ENCODE measurements at regions not wholly inside any gene's neighbourhood (a gene's known extent, or its start where the extent isn't known, plus 50 kb on each side); places are given as distances from the start of the nearest gene placed in this dataset.

- intact Hi-C loops (cut with micrococcal nuclease): no loop called here
- no peaks in the 10 kb centered on the region for H3K36me3 Mint-ChIP-seq (ENCODE audit: low read depth)
- H3K4me1 Mint-ChIP-seq (ENCODE audit: low read depth): no peaks in the 10 kb centered on the region
- H3K27me3 Mint-ChIP-seq: peaks cover 15% of the 10 kb centered on the region
- H3K27ac Mint-ChIP-seq: no peak overlapping the region
- peaks cover 9% of the 10 kb centered on the region for H3K9me3 Mint-ChIP-seq
- no peak overlapping the region for H3K4me3 Mint-ChIP-seq
These were observed 97.2 kb downstream of the TRIM36 start for GRCh38 chr5:115072266-115073064.

- Mint-ChIP-seq H3K36me3 (ENCODE audit: low read depth) (no peaks in the 10 kb centered on the region), H3K4me3 (no peak overlapping the region), H3K27me3 (peaks cover 15% of the 10 kb centered on the region), H3K27ac (no peak overlapping the region), H3K4me1 (ENCODE audit: low read depth) (no peaks in the 10 kb centered on the region), H3K9me3 (peaks cover 9% of the 10 kb centered on the region)
- intact Hi-C loops (cut with micrococcal nuclease): no loop called here
These were observed 99.0 kb downstream of the TRIM36 start for GRCh38 chr5:115070737-115071136.

- Mint-ChIP-seq H3K4me3 (no peak overlapping the region), H3K4me1 (ENCODE audit: low read depth) (no peaks in the 10 kb centered on the region), H3K36me3 (ENCODE audit: low read depth) (no peaks in the 10 kb centered on the region), H3K27ac (no peak overlapping the region), H3K9me3 (peaks cover 9% of the 10 kb centered on the region), H3K27me3 (peaks cover 15% of the 10 kb centered on the region)
- intact Hi-C loops (cut with micrococcal nuclease): loop anchor here (10.0 kb wide), 1 partner anchor 1455 kb away; no protein-coding TSS in a partner anchor
These were observed 100.4 kb downstream of the TRIM36 start for GRCh38 chr5:115069087-115069968.

GRCh38 chr5:115068239-115069086, 101.2 kb downstream of the TRIM36 start:
- H3K4me1 Mint-ChIP-seq (ENCODE audit: low read depth): no peaks in the 10 kb centered on the region
- H3K9me3 Mint-ChIP-seq: peaks cover 9% of the 10 kb centered on the region
- intact Hi-C loops (cut with micrococcal nuclease): loop anchor here (10.0 kb wide), 1 partner anchor 1454 kb away; no protein-coding TSS in a partner anchor
- H3K27ac Mint-ChIP-seq: no peak overlapping the region
- H3K36me3 Mint-ChIP-seq (ENCODE audit: low read depth): no peaks in the 10 kb centered on the region
- H3K27me3 Mint-ChIP-seq: peaks cover 8% of the 10 kb centered on the region
- H3K4me3 Mint-ChIP-seq: no peak overlapping the region

GRCh38 chr5:115064380-115064779, 105.3 kb downstream of the TRIM36 start:
- Mint-ChIP-seq H3K9me3 (peaks cover 9% of the 10 kb centered on the region), H3K27me3 (no peaks in the 10 kb centered on the region), H3K4me3 (no peak overlapping the region), H3K36me3 (ENCODE audit: low read depth) (no peaks in the 10 kb centered on the region), H3K27ac (no peak overlapping the region), H3K4me1 (ENCODE audit: low read depth) (no peaks in the 10 kb centered on the region)
- intact Hi-C loops (cut with micrococcal nuclease): loop anchor here (10.0 kb wide), 1 partner anchor 1450 kb away; no protein-coding TSS in a partner anchor

GRCh38 chr5:115054387-115054951, 115.2 kb downstream of the TRIM36 start:
- no peaks in the 10 kb centered on the region for H3K9me3 Mint-ChIP-seq

GRCh38 chr5:115052948-115053347, 116.8 kb downstream of the TRIM36 start:
- H3K4me3 Mint-ChIP-seq: no peak overlapping the region
- intact Hi-C loops (cut with micrococcal nuclease): no loop called here
- H3K4me1 Mint-ChIP-seq (ENCODE audit: low read depth): no peaks in the 10 kb centered on the region
- no peaks in the 10 kb centered on the region for H3K9me3 Mint-ChIP-seq
- no peaks in the 10 kb centered on the region for H3K36me3 Mint-ChIP-seq (ENCODE audit: low read depth)
- no peaks in the 10 kb centered on the region for H3K27me3 Mint-ChIP-seq
- no peak overlapping the region for H3K27ac Mint-ChIP-seq

More at GRCh38 chr5:115054387-115054951, 115.2 kb downstream of the TRIM36 start:
- Mint-ChIP-seq H3K4me1 (ENCODE audit: low read depth) (no peaks in the 10 kb centered on the region), H3K4me3 (no peak overlapping the region), H3K27ac (no peak overlapping the region), H3K36me3 (ENCODE audit: low read depth) (no peaks in the 10 kb centered on the region), H3K27me3 (no peaks in the 10 kb centered on the region)
- intact Hi-C loops (cut with micrococcal nuclease): no loop called here

GRCh38 chr5:115050866-115051265, 118.8 kb downstream of the TRIM36 start:
- H3K4me3 Mint-ChIP-seq: no peak overlapping the region
- H3K4me1 Mint-ChIP-seq (ENCODE audit: low read depth): no peaks in the 10 kb centered on the region
- no peaks in the 10 kb centered on the region for H3K9me3 Mint-ChIP-seq
- H3K27ac Mint-ChIP-seq: no peak overlapping the region
- intact Hi-C loops (cut with micrococcal nuclease): no loop called here
- no peaks in the 10 kb centered on the region for H3K36me3 Mint-ChIP-seq (ENCODE audit: low read depth)
- no peaks in the 10 kb centered on the region for H3K27me3 Mint-ChIP-seq

GRCh38 chr5:115033861-115034260, 135.8 kb downstream of the TRIM36 start:
- intact Hi-C loops (cut with micrococcal nuclease): loop anchor here (10.0 kb wide), 2 partner anchors 139 to 249 kb away; no protein-coding TSS in a partner anchor
- Mint-ChIP-seq H3K4me1 (ENCODE audit: low read depth) (no peaks in the 10 kb centered on the region), H3K27me3 (peaks cover 3% of the 10 kb centered on the region), H3K36me3 (ENCODE audit: low read depth) (no peaks in the 10 kb centered on the region), H3K27ac (no peak overlapping the region), H3K4me3 (no peak overlapping the region), H3K9me3 (peaks cover 26% of the 10 kb centered on the region)

- Mint-ChIP-seq H3K27ac (no peak overlapping the region), H3K36me3 (ENCODE audit: low read depth) (no peaks in the 10 kb centered on the region), H3K27me3 (peaks cover 3% of the 10 kb centered on the region), H3K4me3 (no peak overlapping the region), H3K4me1 (ENCODE audit: low read depth) (no peaks in the 10 kb centered on the region), H3K9me3 (no peaks in the 10 kb centered on the region)
- intact Hi-C loops (cut with micrococcal nuclease): no loop called here
These were observed 141.2 kb downstream of the TRIM36 start for GRCh38 chr5:115028557-115028956.

- intact Hi-C loops (cut with micrococcal nuclease): no loop called here
- Mint-ChIP-seq H3K36me3 (ENCODE audit: low read depth) (no peaks in the 10 kb centered on the region), H3K27ac (no peak overlapping the region), H3K4me1 (ENCODE audit: low read depth) (no peaks in the 10 kb centered on the region), H3K9me3 (peaks cover 9% of the 10 kb centered on the region), H3K27me3 (no peaks in the 10 kb centered on the region), H3K4me3 (no peak overlapping the region)
These were observed 144.8 kb downstream of the TRIM36 start for GRCh38 chr5:115024922-115025321.

- intact Hi-C loops (cut with micrococcal nuclease): no loop called here
- H3K4me3 Mint-ChIP-seq: no peak overlapping the region
- H3K27ac Mint-ChIP-seq: no peak overlapping the region
- peaks cover 9% of the 10 kb centered on the region for H3K9me3 Mint-ChIP-seq
- H3K27me3 Mint-ChIP-seq: no peaks in the 10 kb centered on the region
- H3K4me1 Mint-ChIP-seq (ENCODE audit: low read depth): no peaks in the 10 kb centered on the region
- H3K36me3 Mint-ChIP-seq (ENCODE audit: low read depth): no peaks in the 10 kb centered on the region
These were observed 147.4 kb downstream of the TRIM36 start for GRCh38 chr5:115022303-115022702.

- Mint-ChIP-seq H3K36me3 (ENCODE audit: low read depth) (no peaks in the 10 kb centered on the region), H3K4me1 (ENCODE audit: low read depth) (no peaks in the 10 kb centered on the region), H3K27ac (no peak overlapping the region), H3K27me3 (no peaks in the 10 kb centered on the region), H3K9me3 (peaks cover 9% of the 10 kb centered on the region), H3K4me3 (no peak overlapping the region)
- intact Hi-C loops (cut with micrococcal nuclease): no loop called here
These were observed 153.1 kb downstream of the TRIM36 start for GRCh38 chr5:115016646-115017045.
